ENCODE measurements at regions not wholly inside any gene's neighbourhood (a gene's known extent, or its start where the extent isn't known, plus 50 kb on each side); places are given as distances from the start of the nearest gene placed in this dataset.

DNA sequence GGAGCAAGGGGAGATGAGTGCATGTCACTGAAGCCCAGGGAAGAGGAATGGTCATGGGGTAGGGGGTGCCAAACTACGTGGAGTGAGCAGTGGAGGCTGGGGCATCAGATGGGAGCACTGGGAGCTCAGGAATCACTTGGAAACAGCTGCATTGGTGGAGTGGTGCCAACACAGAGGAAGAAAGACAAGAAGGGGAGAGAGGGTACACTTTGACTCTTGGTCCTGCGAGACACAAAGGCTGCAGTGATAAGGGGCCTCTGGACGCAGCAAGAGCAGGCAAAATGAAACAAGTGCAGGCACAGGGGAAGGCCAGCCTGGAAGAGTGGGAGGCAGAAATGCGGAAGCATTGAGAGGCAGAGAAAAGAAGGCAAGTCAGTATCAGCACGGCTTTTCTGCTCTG is 134.7 kb upstream of the SMIM21 start:
- no peak for DNase-seq
- no peak for TF ChIP-seq POLR2A (IDR thresholded peaks at IDR 0.05; ENCODE audit: low read length)
- no peak for TF ChIP-seq GATA1 (IDR thresholded peaks at IDR 0.05; ENCODE audit: low read depth, low read length)

DNA sequence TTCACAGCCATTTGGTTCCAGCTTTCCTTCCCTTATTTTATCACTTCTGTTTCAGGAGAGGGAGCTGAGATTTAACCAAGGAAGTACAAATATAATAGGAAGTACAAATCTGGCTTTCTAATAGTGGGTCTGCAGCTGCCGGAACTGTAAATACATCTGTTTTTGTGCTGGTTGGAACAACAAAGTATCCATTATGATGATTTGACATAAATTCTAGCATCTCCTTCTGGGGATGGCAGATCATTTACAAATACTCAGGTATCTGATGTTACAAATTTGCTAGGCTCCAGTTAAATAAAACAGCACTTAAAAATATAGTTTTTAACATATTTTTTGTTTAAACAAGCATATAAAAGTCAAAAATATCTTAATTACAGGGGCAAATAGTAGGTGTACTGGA is 131.3 kb upstream of the SMIM21 start:
- no peak for DNase-seq
- TF ChIP-seq POLR2A (IDR thresholded peaks at IDR 0.05; ENCODE audit: low read length), result no peak
- TF ChIP-seq GATA1 (IDR thresholded peaks at IDR 0.05; ENCODE audit: low read depth, low read length), result no peak

DNA sequence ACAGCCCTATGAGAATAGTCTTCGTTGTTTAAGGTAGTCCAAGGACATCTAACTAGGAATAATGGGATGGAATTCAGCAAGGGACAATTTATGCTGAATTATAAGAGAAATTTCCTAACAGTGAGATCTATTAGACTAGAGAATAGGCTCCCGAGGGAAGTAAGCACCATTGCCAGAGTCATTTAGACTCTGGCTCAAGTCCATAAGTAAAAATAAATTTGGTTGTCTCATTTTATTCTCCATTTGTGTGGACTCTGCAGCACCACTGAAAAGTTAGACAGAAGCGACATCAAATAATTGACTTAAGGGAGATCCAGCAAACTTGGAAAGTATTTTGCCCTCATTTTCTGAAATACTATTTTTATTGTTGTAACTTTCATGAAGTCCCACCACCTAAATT is 129.3 kb upstream of the SMIM21 start:
- no peak for DNase-seq
- TF ChIP-seq POLR2A (IDR thresholded peaks at IDR 0.05; ENCODE audit: low read length) (no peak), GATA1 (IDR thresholded peaks at IDR 0.05; ENCODE audit: low read depth, low read length) (no peak)

- TF ChIP-seq POLR2A (IDR thresholded peaks at IDR 0.05; ENCODE audit: low read length) (no peak), GATA1 (IDR thresholded peaks at IDR 0.05; ENCODE audit: low read depth, low read length) (no peak)
- DNase-seq, result no peak
Measured at GRCh38 chr18:75554644-75555185, 127.2 kb upstream of the SMIM21 start.

- TF ChIP-seq POLR2A (IDR thresholded peaks at IDR 0.05; ENCODE audit: low read length), result no peak
- no peak for TF ChIP-seq GATA1 (IDR thresholded peaks at IDR 0.05; ENCODE audit: low read depth, low read length)
Measured at GRCh38 chr18:75554176-75554575, 126.7 kb upstream of the SMIM21 start.

DNA sequence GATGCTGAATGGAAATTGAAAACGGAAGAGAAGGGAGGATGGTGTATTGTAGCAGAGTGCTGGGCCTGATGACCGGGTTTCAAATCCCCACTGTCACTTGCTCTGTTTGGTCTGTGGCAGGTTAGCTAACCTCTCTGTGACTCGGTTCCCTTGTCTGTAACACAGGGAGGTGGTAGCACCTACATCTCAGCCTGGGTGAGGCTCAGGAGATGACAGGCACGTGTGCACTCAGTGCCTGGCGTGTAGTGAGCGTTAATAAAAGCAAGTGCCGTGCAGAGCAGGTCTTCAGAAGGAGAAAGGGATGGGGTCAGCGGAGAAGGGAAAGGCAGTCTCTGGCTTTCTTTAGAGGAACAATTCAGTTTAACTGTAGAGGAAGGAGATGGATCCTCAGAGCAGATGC is 125.5 kb upstream of the SMIM21 start:
- no peak for DNase-seq
- no peak for TF ChIP-seq POLR2A (IDR thresholded peaks at IDR 0.05; ENCODE audit: low read length)
- no peak for TF ChIP-seq GATA1 (IDR thresholded peaks at IDR 0.05; ENCODE audit: low read depth, low read length)

More at GRCh38 chr18:75554176-75554575, 126.7 kb upstream of the SMIM21 start:
- no peak for DNase-seq

DNA sequence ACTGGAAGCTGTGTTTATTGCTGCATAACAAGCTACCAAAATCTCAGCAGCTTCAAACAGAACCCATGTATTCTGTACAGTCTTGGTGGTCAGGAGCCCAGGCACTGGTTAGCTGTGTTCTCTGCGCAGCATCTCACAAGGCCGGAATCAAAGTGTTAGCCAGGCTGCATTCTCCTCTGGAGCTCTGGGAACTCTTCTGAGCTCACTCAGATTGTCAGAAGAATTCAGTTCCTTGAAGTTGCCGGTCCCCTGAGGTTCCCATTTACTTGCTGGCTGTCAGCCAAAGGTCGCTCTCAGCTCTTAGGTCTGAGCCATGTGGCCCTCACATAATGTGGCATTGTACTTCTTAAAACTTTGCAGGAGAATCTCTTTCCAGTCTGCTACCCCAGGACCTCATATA is 123.6 kb upstream of the SMIM21 start:
- no peak for DNase-seq
- TF ChIP-seq POLR2A (IDR thresholded peaks at IDR 0.05; ENCODE audit: low read length), result no peak
- TF ChIP-seq GATA1 (IDR thresholded peaks at IDR 0.05; ENCODE audit: low read depth, low read length), result no peak

- TF ChIP-seq POLR2A (IDR thresholded peaks at IDR 0.05; ENCODE audit: low read length), result no peak
- TF ChIP-seq GATA1 (IDR thresholded peaks at IDR 0.05; ENCODE audit: low read depth, low read length), result no peak
- peak; percentile 24 to 31 for DNase-seq
Measured at GRCh38 chr18:75548353-75548905, 120.9 kb upstream of the SMIM21 start.

GRCh38 chr18:75546964-75547363 is 119.5 kb upstream of the SMIM21 start:
- TF ChIP-seq POLR2A (IDR thresholded peaks at IDR 0.05; ENCODE audit: low read length) (no peak), GATA1 (IDR thresholded peaks at IDR 0.05; ENCODE audit: low read depth, low read length) (no peak)
- DNase-seq, result peak in 1 of 2 experiments; percentile 19

DNA sequence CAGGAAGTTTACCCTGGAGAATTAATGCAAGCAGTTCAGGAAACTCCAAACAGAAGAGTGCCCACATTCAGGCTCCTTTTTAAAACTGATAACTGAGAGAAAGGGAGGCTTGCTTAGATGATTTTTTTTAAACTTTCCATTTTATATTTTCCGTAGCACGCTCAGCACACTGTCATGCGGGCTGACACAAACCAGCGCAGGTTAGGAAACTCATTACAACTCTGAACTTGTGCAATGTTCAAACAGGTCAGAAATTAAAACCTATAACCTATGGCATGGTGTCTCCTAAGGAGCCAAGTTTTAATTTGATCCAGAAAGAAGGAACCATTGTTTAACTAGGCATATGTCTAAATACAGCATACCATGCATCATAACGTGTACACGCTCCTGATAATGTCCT is 117.7 kb upstream of the SMIM21 start:
- no peak for TF ChIP-seq GATA1 (IDR thresholded peaks at IDR 0.05; ENCODE audit: low read depth, low read length)
- TF ChIP-seq POLR2A (IDR thresholded peaks at IDR 0.05; ENCODE audit: low read length), result no peak
- no peak for DNase-seq

- TF ChIP-seq POLR2A (IDR thresholded peaks at IDR 0.05; ENCODE audit: low read length) (no peak), GATA1 (IDR thresholded peaks at IDR 0.05; ENCODE audit: low read depth, low read length) (no peak)
- no peak for DNase-seq
Measured at GRCh38 chr18:75544496-75544895, 117.0 kb upstream of the SMIM21 start.

DNA sequence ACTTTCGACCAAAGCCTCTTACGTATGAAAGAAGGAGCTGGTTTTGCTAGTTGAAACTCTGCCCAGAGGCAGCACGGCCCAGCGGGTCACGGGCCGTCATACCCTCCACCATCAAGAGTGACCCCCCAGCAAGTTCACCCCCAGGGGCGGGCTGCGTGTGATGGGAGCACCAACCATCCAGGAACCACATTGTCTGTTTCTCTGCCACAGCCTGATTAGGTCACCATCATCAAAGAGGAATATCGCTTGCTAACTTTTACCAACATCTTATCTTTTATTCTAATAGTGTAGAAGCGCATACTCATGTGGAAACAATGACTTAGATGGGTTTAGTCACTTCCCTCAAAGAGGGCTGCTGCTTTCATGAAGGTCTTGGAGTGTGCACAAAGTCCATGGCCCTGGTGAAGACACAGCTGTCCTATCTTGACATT is 116.6 kb upstream of the SMIM21 start:
- TF ChIP-seq POLR2A (IDR thresholded peaks at IDR 0.05; ENCODE audit: low read length), result no peak
- no peak for TF ChIP-seq GATA1 (IDR thresholded peaks at IDR 0.05; ENCODE audit: low read depth, low read length)
- DNase-seq, result no peak

- TF ChIP-seq POLR2A (IDR thresholded peaks at IDR 0.05; ENCODE audit: low read length) (no peak), GATA1 (IDR thresholded peaks at IDR 0.05; ENCODE audit: low read depth, low read length) (no peak)
- no peak for DNase-seq
Measured at GRCh38 chr18:75538727-75539126, 111.2 kb upstream of the SMIM21 start.

- TF ChIP-seq GATA1 (IDR thresholded peaks at IDR 0.05; ENCODE audit: low read depth, low read length), result no peak
- TF ChIP-seq POLR2A (IDR thresholded peaks at IDR 0.05; ENCODE audit: low read length), result no peak
- no peak for DNase-seq
Measured at GRCh38 chr18:75533950-75534349, 106.4 kb upstream of the SMIM21 start.

- no peak for TF ChIP-seq POLR2A (IDR thresholded peaks at IDR 0.05; ENCODE audit: low read length)
- no peak for TF ChIP-seq GATA1 (IDR thresholded peaks at IDR 0.05; ENCODE audit: low read depth, low read length)
Measured at GRCh38 chr18:75533209-75533608, 105.7 kb upstream of the SMIM21 start.

More at GRCh38 chr18:75533209-75533608, 105.7 kb upstream of the SMIM21 start:
- no peak for DNase-seq
